Activated naive CD4-positive, alpha-beta T cell treated with anti-CD3 and anti-CD28 coated beads, Interleukin-2, amount 50 U/mL, for 16 hours (primary cell): ENCODE measurements at regions not wholly inside any gene's neighbourhood (a gene's known extent, or its start where the extent isn't known, plus 50 kb on each side); places are given as distances from the start of the nearest gene placed in this dataset.

Source experiments
- DNase-seq: peaks from one replicate; pipeline ENCODE4 v3.0.0-alpha.2; 2020

DNA sequence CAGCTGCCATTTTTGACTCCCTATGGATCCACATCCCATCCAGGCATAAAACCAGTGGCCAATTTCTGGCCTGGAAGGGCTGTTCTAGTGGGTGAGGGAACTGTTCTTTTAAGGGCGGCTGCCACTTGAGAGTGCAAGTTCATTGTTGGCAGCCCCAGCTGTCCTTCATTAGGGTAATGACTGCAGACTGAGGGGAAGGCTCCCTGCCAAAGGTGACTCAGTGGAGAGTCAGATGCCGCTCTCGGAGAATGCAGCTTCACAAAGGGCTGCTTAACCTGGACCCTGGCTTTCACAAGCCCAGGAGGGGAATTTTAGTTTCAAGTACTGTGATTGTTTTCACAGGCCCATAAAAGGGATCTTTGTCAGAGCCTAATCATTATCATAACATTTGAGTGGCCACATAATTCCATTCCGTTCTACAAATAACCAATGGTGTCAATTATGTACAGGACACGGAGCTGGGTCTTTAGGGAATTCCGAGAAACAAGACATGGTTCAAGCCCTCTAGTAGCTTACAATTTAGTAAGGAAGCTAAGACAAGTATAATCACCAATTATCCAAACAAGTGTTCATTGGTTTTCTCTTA, 235.7 kb downstream of the CDCA7 start:
- no peak for DNase-seq

DNA sequence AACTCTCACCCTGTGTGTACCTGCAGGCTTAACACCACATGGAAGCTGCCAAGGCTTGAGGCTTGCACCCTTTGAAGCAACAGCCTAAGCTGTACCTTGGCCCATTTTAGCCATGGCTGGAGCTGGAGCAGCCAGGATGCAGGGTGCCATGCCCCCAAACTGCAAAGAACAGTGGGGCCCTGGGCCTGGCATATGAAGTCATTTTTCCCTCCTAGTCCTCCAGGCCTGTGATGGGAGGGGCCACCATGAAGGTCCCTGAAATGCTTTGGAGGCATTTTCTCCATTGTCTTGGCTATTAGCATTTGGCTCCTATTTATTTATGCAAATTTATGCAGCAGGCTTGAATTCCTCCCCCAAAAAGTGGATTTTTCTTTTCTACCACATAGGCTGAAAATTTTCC, 238.4 kb downstream of the CDCA7 start:
- no peak for DNase-seq

DNA sequence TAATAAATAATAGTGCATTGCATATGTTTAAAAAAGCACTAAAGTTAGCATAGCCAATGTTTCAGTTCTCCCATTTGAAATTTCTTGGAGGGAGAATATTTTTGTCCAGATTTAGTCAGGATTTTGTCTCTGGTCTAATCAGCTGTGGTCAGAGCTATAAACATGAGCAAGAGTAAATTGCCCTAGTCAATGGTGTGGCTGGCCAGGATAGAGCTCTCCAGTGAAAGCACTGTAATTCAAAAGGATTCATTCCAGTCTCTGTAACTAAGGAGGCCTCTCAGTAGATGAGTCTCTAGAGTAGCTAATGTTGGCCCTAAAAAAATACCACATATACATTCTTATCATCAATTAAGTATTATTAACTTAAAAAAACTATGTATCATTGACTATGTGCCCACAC, 241.6 kb downstream of the CDCA7 start:
- DNase-seq = no peak

DNA sequence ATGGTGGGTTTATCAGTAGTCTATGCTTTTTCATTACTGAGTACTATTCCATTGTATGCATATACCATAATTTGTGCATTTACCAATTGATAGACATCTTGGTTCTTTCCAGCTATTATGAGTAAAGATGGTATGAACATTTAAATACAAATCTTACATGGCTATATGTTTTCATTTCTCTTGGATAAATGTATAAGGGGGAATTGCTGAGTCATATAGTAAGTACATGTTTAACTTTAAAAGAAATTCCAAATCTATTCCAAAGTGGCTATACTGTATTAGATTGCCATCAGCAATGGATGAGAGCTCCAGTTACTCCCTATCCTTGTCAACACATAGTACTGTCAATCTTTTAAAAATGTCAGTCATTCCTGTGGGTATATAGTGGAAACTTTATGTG, 243.9 kb downstream of the CDCA7 start:
- DNase-seq = no peak

DNA sequence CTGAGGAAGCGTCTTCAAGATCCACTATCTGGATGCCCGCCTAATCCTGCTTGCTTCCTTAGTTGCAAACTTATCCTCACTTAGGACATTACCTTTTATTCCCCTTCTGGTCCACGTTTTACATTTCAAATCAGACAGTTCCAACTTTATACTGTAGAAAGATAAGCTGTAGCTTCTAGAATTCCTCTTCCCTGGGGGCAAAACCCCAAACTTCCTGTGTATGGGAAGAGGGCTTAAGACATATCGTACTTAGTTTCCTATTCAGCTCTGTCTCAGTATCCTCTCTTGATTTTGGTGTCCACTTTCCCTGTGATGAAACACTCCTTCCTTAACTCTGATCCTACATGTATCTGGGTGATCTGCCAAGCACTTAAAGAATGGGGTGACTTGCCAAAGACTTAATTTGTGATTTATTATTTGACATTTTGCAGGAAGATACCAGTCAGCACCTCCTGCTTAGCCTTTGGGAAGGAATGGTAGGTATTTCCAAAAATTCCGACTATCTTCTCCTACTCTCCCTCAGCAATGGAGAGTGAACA, 245.2 kb downstream of the CDCA7 start:
- no peak for DNase-seq

DNA sequence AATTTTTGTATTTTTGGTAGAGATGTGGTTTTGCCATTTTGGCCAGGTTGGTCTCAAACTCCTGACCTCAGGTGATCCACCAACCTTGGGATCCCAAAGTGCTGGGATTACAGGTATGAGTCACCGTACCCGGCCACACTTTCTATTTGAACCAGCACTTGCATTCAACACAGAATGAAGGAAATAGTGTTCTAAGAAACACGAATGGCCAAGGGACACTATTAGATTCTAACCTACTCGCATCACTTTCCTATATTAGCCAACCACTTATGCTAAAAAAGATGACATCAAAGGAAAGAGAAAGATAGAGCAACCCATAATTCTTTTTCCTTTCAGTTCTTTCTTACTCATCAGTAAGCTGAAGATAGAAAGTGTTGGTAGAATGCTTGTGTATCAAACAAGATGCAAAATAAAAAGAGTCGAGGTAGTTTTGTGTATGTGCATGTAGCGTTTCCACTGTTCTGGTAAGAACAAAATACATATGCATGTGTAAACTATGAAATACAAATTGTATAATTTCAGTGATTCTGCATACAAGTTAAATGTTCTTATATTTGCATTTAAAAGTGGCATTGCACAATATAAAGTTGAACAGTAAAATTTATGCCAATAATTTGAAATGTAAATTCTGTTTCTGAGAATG, 247.6 kb downstream of the CDCA7 start:
- no peak for DNase-seq

DNA sequence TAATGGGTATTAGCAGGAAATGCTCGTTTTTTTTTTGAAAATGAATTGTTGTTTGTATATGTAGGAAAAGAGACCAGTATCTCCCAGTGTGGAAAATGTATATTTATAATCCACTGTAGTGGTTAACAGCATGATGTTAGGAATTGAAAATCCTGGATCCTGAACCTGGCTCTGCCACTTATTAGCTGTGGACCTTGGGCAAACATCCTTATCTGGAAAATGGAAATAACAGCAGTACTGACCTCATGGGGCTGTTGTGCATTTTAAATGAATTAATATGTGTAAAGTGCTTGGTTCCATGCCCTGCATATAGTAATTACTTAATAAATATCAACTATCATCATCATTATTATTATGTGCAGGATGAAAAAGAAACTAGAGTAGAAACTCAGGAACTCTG, 251.3 kb downstream of the CDCA7 start:
- no peak for DNase-seq

DNA sequence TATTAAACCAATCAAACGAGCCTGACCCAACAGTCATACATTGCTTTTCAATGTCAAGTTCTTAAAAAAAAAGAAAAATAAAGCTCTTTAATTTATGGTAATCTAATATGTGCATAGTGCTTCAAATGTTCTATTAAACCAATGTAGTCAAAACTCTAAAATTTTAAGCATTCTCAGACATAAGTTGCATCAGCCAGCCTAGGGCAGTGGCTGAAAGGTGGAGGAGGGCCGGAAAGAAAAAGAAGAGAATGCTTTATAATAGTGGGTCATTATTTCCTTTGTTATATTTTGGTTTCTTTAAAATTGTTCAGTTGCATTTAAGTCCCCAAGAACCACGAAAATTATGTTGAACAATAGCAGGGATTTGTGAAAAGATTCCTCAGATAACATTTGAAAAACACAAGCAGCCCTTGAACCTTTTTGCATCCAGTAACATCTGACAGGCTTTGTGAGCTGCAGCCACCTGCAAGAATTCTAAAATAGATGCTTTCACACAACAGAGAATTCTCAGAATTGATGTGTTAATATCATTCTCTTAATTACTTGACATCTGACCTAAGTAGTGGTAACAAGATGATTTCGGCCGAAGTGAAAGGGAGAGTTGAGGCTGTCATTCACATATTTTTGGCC, 252.1 kb downstream of the CDCA7 start:
- no peak for DNase-seq

DNA sequence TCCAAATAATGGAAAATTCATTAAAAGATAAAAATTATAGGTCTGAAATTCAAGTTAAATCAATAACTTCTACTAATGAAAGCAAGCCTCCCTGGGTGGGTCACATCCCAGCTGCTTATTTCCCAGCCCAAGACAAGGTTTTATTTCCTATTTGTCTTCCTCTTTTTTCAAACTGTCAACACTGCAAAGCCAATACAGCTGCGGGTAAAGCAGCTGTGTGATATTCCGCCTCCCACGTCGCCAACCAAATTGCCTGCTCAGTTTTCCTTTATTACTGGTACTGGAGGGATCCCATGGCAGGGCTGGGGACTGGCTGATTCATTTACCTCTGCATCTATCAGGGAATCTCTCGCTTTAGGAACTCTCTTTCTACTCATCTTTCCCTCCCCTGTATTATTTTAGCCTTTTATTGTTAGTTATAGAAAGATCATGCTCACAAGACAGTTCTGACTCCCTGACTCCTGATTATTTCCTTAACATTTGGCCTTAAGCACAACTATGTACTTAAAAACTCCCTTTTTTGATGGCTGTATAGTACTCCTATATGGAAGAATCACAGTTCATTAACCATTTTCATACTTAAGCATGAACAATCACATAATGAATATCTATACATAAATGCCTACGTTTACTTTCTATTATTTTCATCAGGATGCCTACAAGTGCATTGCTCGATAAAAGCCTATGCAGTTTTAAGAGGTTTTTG, 253.1 kb downstream of the CDCA7 start:
- no peak for DNase-seq

DNA sequence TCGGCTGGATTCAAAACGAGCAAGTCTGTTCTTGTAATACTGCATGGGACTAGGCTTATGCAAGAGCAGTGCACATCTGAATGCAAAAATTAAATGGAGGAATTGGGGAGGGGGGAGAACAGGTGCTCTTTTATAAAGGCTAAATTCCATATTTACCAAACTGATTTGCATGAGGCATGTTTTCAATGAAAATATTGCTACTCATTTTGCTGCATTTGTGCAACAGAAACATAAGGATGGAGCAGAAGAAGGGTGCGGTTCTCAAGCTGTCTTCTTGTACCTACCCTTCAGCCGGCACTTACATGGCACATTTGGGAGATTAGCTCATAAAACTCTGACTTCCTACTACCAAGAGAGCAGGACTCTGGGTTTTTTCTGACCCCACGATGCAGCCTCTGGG, 256.4 kb downstream of the CDCA7 start:
- DNase-seq = no peak

DNA sequence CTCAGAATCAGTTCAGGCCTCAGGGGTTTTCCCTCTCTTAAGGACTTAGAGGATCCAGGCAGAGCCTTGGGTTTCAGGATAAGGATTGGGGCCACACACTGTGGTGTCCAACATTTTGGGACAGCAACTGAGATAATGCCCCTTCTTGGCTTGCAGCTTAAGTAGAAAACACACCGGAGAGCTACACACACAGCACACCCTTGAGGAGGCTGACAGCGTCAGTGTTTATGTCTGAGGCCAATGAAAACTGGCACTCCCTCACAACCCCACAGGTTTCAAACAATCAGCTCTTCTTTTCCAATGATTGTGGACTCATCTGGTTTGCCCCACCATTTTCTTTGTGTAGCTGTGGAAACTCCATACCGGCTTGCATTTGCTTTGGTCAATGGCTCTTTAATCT, 257.7 kb downstream of the CDCA7 start:
- no peak for DNase-seq

DNA sequence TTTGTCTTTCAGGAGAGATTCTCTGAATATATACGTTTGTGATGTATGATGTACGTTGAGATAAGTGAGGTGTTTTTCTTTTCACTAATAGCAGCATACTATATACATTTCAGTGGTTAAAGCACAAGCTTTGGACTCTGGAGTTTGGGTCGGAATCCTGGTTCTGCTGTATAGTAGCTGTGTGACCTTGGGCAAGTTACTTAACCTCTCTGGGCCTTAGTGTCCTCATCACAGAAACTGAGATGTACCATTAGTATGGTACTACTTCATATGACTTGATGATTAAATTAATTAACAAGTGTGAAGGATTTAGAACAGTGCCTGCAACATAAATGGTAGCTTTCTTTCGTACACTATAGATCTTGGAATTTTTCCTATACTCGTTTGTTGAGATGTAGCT, 258.7 kb downstream of the CDCA7 start:
- DNase-seq = no peak

DNA sequence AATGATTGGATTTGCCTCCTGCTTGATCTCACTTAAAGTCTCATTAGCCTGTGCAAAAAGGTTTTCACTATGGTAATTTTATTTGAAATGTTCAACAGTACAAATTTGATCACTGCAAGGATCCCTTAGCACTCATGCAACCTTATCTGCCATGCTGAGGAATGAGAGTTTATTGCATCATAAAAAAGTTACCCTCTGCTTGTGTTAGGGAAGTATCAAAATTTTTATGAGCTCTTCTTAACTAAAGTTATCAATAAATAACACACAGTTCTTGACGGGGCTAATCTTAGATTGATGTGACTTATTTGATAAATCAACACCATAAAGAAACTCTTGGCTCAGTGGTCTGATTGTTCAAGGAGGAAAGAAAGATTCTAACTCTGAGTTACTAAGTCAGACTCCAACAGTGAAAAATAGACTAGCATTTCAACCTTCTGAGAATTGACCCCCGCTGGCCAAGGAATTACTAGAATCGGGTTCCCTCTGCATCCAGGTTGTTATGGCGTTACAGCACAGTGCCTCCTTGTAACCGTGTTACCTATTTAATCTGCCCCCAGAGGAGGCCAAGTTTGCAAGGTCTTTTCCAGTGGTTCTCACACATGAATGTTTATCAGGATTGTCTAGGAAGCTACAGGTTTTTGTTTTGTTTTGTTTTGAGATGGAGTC, 259.7 kb downstream of the CDCA7 start:
- DNase-seq = no peak

DNA sequence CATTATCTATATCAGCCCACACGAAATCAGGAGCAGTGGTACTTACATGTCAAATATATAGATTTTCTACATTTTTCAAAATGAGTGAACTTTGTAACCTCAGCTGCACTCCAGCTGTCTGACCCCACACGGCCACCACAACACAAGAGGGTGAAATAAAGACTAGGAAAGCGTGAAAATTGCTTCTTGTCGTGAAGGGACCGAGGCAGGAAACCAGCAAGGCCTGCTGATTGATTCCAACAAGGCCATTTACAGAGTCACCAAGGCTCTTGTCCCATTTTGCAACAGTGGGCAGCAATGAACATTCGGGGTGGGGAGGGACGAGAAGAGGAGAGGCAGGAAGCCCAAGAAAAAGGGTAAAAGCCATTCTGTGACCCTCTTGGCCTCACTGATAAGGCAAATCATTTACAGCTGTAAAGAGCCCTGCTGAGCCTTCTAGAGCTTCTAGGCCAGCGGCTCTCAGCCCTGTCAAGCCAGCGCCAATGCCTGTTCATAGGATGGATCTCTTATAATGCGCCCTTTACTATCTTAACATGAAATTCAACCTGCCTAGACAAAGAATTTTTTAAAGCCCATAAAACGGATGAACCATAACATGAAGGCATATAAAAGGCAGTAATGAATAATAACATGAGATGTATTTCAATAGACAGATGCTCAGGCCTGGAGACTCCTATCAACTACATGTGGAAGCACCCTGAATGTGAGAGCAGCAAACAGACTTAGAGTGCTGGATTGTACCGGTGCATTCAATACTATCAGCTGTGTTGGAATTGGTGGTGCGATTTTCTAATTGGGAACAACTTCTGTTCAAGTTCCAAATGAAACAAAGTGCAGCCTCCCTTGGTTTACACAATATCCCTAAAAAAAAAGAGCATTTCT, 269.0 kb downstream of the CDCA7 start:
- no peak for DNase-seq

DNA sequence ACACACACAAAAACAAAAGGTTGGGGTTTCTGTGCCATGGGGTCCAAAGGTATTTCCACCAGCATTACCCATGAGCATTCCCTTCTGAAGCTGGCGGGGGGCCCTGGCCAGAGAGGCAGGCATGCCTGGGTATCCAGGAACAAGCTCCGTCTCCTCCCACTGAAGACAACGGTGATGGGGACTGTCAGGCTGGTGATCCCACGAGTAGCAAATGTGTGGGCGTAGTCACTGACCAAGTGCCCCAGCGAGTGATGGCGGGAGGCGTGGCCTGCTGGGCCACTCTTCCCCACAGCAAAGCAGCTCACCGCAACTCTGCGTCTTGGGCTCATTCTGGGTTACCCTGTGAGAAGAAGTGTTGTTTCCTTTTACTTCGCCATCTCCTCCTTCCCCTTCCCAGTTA, 270.6 kb downstream of the CDCA7 start:
- no peak for DNase-seq

DNA sequence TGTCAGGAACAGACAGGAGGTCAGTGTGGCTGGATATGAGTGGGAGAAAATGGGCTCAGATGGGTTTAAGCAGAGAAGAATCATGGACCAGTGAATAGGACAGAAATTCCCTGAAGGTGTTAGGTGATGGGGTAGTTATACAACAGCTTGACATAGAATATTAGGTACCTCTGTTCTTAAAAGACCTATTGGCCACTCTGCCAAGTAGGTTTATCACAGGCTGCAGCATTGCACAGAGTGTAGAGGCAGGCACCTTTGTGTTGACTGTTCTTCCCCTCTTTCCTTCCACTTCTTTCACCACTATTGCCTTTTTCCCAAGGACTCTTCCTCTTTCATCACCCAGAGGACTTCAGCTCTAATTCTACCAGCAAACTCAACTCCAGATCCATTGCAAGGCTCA, 274.4 kb downstream of the CDCA7 start:
- DNase-seq = no peak

DNA sequence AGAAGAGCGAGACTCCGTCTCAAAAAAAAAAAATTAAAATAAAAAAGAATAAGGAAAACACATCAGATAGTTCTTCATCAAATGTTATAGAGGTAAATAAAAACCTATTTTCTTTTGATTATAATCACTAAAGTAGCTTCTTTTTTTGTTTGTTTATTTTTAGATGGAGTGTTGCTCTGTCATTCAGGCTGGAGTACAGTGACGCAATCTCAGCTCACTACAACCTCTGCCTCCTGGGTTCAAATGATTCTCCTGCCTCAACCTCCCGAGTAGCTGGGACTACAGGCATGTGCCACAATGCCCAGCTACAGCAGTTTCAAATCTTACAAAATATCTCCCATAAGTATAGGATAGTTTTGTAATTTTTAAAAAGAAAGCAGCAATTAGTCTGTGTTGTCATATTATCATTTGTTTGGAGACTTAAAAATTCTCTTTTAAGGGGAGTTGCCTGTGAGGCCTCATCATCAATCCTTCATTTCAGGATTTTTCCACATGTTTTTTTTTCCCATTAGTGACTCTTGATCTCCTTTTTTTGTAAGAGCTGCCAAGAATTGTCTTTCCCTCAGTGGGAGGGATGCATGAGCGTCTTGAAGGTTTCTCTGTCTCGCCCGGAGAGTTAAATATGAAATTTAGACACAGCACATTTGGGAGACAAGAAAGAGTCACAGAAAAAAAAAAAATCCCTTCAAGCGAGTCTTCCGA, 275.9 kb downstream of the CDCA7 start:
- no peak for DNase-seq

DNA sequence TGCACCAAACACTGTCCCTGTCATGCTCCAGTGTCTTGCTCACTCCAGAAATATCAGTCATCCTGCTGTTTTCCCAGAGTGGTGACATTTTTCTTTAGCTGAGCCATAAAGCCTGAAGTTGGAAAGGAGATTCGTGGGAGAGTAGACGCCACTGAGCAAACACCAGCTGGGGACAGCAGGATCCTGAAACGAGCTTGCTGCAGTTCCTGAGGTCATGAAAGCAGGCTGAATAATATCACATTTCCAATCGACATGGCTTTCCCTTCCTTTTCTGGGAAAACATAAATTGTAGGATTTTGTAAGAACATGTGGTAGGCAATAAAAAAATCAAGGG, 276.4 kb downstream of the CDCA7 start:
- DNase-seq = no peak

DNA sequence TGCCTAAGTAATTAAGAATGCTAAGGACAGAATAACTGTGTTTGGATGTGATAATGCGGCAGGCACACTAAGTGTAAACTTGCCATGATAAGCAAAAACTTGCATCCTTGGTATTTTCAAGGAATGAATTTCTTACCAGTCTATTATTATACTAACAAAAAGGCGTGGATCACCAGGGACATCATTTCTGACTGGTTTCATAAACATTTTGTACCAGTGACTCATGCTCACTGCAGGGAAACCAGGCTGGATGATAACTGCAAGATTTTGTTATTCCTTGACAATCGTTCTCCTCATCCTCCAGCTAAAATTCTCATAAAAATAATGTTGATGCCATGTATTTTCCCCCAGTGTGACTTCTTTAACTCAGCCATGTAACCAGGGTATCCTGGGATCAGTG, 289.5 kb downstream of the CDCA7 start:
- DNase-seq = no peak

DNA sequence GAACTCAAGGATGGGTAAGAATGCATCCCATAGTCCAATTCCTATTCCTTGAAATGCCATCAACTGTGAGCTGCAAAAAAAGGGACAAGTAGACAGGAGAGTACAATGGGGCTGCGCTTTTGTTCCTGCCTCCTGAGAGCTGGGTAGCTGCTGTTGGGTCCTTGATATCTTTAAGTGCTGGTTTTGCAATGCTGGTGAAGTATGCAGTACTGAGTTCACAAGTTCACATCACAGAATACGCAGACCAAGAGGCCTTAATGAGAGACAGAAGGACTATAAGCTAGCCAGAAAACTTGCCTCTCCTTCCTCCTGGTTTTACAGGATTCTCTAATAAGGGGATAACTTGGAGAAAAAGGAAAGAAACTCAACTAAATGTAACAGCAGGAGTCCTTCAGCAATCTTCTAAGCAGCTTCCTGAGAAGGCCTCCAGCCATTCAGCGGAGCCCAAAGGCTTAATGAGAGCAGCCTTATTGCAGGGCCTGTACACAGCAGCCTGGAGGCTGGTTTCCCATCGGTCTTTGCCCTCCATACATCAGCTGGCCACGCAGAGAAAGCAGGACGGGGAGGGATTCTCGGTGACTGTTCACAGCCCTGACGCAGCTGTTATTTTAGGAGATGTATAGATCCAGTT, 293.1 kb downstream of the CDCA7 start:
- DNase-seq = no peak

DNA sequence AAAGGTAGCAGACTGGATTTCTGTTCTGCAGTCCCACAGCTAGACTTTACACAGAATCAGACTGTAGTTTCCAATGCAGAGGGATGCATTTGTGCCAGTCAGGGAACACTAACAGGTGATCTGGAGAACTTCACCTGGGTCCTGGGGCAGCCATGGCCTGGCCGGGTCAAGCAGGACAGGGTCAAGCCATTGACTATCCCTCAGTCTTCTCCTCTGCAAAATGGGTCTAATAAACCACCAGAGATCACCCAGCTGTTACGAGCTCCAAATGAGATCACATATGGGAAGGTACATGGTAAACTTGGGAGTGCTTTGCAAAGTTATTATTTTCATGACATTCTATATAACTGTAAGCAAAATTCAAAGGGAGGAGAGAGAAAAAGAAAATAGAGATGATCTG, 294.1 kb downstream of the CDCA7 start:
- no peak for DNase-seq
